Esophagus muscularis mucosa (tissue), 4 donors: ENCODE measurements at regions not wholly inside any gene's neighbourhood (a gene's known extent, or its start where the extent isn't known, plus 50 kb on each side); places are given as distances from the start of the nearest gene placed in this dataset.

Experiments used
- CTCF ChIP-seq, 3 experiments: fragments of 200-600 bp in 2 of 3; fragments of 450-650 bp in 1 of 3; sonication (generic) in 2 of 3; IDR thresholded peaks; one replicate each; pipeline ENCODE4 v1.5.1; 2017 to 2019; ENCODE audit warnings: antibody characterized with exemption in 3 of 3, mild to moderate bottlenecking in 2 of 3, moderate library complexity in 1 of 3
- EP300 ChIP-seq: sonication (generic); formaldehyde crosslinking; IDR thresholded peaks from one replicate; pipeline ENCODE4 v1.6.1; 2017; ENCODE audit warnings: antibody characterized with exemption
- POLR2AphosphoS5 ChIP-seq, 2 donors: sonication (generic); formaldehyde crosslinking; IDR thresholded peaks; one replicate each; pipeline ENCODE4 v1.6.1; 2017; ENCODE audit warnings: antibody characterized with exemption in 2 of 2

GRCh38 chr10:8449909-8450308, 395.4 kb downstream of the GATA3 start:
- TF ChIP-seq POLR2AphosphoS5 (IDR thresholded peaks at IDR 0.05): no peak
- no peak for TF ChIP-seq CTCF (IDR thresholded peaks at IDR 0.05)
- no peak for TF ChIP-seq EP300
